GM21423 (cell line): ENCODE measurements at regions not wholly inside any gene's neighbourhood (a gene's known extent, or its start where the extent isn't known, plus 50 kb on each side); places are given as distances from the start of the nearest gene placed in this dataset.
"Not testable (repeated sequence)": the region's sequence is repeated elsewhere in the genome, so short reads cannot be mapped to it uniquely, and the experiment has no call there.

Source experiments
- ATAC-seq: cut with Tn5 transposase; IDR thresholded peaks from one replicate; pipeline ENCODE4 v1.9.1; 2021; ENCODE audit warnings: mild to moderate bottlenecking, moderate library complexity; ENCODE audit not compliant: unreplicated experiment

GRCh38 chr12:75874441-75874840 lies 157.1 kb downstream of the PHLDA1 start:
- no peak for ATAC-seq

- no peak for ATAC-seq
Observed at GRCh38 chr12:75872762-75873161, 158.8 kb downstream of the PHLDA1 start.

DNA sequence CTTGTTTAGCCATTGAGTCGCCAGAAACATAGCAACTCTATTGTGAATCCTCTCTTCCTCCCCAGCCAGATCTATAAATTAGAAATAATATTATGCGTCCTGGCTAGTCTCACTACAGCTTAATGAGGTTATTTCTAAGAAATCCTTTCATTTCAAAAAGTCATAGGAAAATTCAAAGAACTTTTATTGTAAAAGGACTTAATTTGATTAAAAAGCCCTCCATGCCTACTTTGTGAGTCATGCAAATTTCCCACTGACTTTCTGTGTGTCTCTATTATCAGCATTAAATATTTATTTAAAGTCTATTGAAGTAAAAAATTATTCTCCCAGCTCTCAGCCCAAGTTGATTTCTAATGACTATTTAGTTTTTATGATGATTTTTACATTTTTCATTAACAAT lies 160.7 kb downstream of the PHLDA1 start:
- ATAC-seq: no peak

DNA sequence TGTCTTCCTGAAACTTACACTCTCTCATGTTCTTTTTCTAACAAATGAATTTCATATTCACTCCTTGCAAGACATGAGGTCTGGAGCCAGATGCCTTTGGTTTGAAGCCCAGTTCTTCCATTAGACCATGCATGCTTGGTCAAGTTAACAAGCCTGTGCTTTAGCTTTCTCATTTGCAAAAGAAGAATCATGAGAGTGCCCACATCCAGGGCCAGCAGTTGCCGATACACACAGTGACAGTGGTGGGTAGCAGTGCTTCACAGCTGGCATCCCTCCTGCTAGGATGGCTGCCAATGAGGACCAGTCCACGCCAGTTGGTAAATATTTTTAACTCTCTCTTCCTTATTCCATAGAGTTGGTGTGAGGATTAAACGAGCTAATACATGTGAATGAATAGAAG lies 163.1 kb downstream of the PHLDA1 start:
- no peak for ATAC-seq

DNA sequence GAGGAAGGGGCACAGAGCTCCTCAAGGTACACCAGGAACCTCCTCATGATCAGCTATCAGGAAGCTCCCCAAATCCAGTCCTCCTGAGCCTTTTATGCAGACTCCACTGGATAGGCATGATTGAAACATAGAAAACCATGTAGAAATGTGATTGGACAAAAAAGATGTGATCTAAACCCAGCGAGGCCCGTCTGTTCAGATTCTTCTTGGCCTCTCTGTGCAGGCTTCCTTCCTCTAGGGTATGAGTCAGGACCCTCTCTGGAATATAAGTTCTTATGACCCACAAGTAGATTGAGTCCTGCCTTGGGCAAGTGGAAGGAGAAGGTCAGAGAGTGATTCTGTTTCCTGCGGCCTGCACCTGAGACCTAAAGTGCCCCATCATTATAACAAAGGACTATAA lies 166.3 kb downstream of the PHLDA1 start:
- ATAC-seq: no peak

- no peak for ATAC-seq
Observed at GRCh38 chr12:75864161-75864560, 167.4 kb downstream of the PHLDA1 start.

DNA sequence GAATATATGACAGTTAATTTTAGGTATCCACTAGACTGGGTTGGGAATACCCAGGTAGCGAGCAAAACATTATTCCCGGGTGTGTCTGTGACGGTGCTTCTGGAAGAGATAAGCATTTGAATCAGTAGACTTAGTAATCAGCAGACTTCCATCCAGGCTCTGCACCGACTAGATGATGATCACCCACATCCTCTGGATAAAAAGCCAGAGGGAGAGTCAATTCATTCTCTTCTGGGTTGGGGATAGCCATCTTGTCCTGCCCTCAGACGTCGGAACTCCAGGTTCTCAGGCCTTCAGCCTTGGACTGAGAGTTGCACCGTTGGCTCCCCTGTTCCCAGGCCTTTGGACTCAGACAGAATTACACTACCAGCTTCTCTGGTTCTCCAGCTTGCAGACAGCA lies 168.0 kb downstream of the PHLDA1 start:
- ATAC-seq: no peak

DNA sequence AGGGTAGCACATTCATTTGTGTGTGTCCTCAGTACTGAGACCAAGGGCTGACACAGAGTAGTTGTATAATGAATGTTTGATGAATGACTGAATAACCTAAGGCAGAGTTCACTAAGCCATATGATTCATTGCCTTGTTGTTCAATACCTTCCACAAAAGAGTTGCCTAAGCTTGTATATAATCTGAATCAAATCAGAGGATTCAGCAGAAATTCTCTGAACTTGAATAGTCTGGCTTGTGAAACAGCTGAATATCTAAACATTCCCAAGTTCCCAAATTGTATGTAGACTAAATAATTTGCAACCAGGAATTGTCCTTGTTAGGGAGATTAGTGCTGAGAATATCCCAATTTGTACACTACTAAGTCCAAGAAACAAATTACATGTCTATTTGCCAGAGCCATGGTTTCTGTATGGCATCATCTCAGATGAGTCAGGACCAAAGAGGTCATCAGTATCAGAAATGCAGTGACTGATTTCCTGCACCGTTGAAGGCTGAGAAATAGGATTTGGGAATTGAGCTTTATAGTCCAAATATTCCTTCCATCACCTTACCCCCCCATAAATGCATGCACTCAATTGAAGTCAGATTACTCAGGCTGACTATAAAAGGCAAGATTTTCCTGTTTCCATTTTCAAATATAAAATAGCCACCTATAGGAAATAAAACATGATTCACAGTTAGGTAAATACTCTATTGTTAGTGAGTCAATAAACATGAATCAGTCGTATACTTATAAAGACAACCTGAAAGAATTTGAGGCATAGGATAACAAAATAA lies 168.7 kb downstream of the PHLDA1 start:
- ATAC-seq: no peak

- no peak for ATAC-seq
Observed at GRCh38 chr12:75859868-75860267, 171.7 kb downstream of the PHLDA1 start.

DNA sequence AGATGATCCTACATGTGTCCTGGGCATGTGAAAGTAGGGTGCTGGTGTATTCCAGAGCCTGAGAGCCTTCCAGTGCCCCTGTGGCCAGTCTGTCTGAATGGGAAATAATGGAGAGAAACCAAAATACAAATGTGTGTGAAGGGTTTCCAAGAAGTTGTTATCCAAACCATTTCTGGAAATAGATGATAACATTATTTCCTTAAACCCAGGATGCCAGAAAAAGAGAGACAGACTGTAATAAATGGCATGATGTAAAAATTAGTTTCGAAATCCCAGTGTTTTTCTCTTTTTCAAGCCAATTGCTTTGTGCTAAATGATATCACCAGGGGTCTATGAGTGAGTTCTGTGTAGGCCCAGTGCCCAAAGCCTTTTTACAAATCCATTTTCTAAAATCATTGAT lies 175.3 kb downstream of the PHLDA1 start:
- ATAC-seq: no peak

DNA sequence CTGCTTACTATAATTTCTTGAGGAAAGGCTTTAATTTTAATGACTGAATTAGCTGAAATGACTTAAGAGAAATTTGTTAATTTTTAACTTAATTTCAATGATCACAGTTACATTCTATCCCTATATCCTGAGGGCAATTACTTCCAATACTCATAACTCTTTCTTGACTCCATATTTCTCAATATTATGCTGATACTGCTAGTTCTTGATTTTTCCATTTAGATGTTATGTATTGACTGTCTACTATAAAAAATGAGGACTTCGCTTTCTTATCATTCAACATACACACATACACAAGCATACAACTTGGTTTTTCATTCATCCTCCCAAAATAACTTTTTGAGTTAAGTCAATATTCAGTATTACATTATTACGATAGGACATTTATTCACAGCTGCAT lies 176.2 kb downstream of the PHLDA1 start:
- no peak for ATAC-seq

DNA sequence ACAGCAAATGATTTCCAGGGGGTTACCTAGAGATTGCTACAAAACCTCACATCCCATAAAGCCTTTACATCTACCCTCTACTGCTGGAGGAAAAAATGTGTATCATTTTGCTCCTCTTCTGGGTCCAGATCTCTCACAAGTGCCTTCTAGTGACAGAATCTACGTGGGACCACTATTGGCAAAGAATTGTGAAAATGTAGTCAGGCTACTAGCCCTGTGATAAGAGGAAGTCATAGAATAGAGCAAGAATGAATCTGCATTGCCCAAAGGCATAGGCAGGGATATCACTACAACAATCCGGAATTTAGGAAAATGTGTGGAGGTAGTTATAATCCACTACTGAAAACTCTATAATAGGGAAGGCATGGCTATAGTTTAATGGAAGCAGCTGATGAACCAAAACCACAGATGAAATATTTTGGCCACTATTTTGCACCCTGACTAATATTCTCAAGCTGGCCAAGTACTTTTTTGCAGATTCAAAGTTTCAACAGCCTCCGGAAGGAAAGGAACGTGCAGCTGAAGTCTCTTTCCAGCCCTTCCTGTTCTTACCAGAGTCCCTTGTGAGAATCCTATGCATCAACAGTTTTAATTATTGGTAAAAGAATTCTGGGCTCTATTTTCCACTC lies 176.8 kb downstream of the PHLDA1 start:
- no peak for ATAC-seq

DNA sequence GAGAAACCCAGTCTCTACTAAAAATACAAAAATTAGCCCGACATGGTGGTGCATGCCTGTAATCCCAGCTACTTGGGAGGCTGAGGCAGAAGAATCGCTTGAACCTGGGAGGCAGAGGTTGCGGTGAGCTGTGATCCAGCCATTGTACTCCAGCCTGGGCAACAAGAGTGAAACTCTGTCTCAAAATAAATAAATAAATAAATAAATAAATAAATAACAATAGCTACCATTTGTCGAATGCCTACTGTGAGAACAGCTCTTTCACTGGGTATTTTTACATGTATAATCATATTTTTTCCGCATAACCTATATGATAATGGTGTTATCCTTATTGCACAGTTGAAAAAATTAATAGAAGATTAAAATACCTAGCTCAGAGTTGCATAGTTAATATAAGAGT lies 177.4 kb downstream of the PHLDA1 start:
- ATAC-seq: not testable (repeated sequence)

- no peak for ATAC-seq
Observed at GRCh38 chr12:75853626-75854025, 177.9 kb downstream of the PHLDA1 start.

- no peak for ATAC-seq
Observed at GRCh38 chr12:75852956-75853355, 178.6 kb downstream of the PHLDA1 start.

DNA sequence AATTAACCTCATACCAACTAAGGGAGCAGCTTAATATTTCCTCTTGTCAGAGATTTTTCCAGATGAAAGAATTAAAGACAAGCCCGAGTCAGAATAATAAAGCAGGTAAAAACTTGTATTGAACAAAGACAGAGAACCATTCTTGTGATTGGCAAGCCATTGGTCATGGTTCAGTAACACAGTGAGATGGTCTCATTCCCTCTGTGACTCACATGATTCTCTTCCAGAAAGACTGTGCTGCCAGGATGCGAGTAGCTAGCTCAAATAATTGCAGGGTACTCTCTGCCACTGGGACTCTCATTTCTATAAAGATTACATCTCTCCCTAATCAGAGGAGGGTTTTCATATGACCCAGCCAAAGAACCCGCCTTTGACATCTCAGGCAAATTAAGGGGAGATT lies 179.4 kb downstream of the PHLDA1 start:
- no peak for ATAC-seq

DNA sequence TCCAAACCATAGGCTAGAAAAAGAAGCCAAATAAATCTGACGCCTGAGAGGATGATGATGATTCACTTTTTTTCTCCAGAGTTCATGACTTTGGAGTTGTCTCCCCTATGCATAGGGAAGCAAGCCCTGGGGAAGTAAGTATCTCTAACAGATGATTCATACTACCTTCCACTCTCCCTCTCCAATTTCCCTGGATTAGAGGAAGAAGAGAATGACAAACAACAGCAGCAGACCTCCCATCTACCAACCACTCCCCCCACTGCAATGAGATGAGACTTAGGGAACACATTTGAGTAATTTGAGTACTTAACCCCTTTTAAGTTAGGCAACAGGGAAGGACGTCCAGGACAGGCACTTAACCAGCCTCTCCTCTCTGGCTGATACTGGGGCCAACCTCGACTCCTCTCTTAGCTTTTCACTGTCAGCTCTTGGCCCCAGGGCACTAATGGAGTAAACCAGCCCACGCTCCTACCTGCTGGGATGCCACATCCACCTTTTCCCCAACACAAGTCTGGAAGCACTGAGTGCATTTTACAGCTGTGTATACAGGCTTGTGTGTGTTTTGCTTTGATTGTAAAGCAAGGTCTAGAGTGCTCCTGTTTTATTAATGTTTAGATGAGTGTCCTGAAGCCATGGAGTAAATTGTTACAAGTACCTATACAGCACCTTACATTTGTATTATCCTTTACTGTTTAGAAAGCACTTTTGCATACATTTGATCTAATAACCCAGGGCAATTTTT lies 180.7 kb downstream of the PHLDA1 start:
- no peak for ATAC-seq

- no peak for ATAC-seq
Observed at GRCh38 chr12:75848961-75849360, 182.6 kb downstream of the PHLDA1 start.

GRCh38 chr12:75848431-75848925 lies 183.1 kb downstream of the PHLDA1 start:
- no peak for ATAC-seq

DNA sequence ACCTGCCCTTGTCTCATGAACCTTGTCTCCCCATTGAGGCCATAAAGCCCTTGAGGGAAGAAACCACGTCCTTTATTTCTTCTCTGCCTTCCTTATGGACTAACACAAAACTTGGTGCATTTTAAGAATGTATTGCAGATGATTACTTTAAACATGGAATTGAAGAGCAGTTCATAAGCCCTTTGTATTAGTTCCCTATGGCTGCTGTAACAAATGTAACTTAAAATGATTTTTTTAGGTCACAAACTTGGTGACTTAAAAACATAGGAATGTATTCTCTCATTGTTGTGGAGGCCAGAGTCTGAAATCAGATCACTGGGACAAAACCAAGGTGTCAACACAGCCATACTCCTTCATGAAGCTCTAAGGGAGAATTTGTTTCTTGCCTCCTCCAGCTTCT lies 185.5 kb downstream of the PHLDA1 start:
- ATAC-seq: no peak

DNA sequence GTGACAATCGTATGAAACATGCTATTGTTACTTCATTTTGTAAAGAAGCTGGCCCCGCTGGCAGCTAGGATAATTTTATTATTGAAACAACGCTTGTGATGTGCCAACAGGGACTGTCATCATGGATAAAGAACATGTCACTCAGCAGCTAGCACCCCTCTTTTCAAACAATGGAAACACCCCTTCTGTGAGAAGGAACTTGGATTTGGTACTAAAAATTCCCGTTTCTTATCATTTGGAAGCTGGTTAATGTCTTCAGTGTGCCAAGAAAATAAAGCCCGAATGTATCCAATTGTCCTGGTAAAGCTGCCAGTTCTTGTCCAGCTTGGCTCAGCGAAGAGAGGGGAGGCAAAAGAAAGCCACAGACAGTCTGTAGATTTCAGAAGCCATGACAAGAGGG lies 186.6 kb downstream of the PHLDA1 start:
- ATAC-seq: no peak
